Erythroblast (primary cell): ENCODE measurements at regions not wholly inside any gene's neighbourhood (a gene's known extent, or its start where the extent isn't known, plus 50 kb on each side); places are given as distances from the start of the nearest gene placed in this dataset.
"Not testable (repeated sequence)": the region's sequence is repeated elsewhere in the genome, so short reads cannot be mapped to it uniquely, and the experiment has no call there.

Experiments
- DNase-seq, 2 experiments: peaks; one replicate each; lab custom pipeline; 2025; lab: John Stamatoyannopoulos, UW
- GATA1 ChIP-seq: IDR thresholded peaks from 2 replicates; pipeline ENCODE4 v1.6.1; 2011; ENCODE audit warnings: low read depth, mild to moderate bottlenecking, control low read depth, low read length, moderate library complexity
- POLR2A ChIP-seq: IDR thresholded peaks from 2 replicates; pipeline ENCODE4 v1.6.1; 2011; ENCODE audit warnings: mild to moderate bottlenecking, low read length

GRCh38 chr3:31300456-31301443 is 232.0 kb upstream of the STT3B start:
- TF ChIP-seq GATA1 (no peak), POLR2A (no peak)
- no peak for DNase-seq

- DNase-seq: no peak
- TF ChIP-seq GATA1 (no peak), POLR2A (no peak)
Observed at GRCh38 chr3:31302343-31302742, 230.4 kb upstream of the STT3B start.

- no peak for TF ChIP-seq POLR2A
- no peak for TF ChIP-seq GATA1
- no peak for DNase-seq
Observed at GRCh38 chr3:31305340-31305739, 227.4 kb upstream of the STT3B start.

- DNase-seq: no peak
Observed at GRCh38 chr3:31307131-31307785, 225.5 kb upstream of the STT3B start.

GRCh38 chr3:31311559-31311958 is 221.2 kb upstream of the STT3B start:
- no peak for TF ChIP-seq POLR2A
- no peak for TF ChIP-seq GATA1
- DNase-seq: no peak

More at GRCh38 chr3:31307131-31307785, 225.5 kb upstream of the STT3B start:
- no peak for TF ChIP-seq GATA1
- TF ChIP-seq POLR2A: no peak

- no peak for TF ChIP-seq GATA1
- no peak for TF ChIP-seq POLR2A
- DNase-seq: no peak
Observed at GRCh38 chr3:31312400-31312799, 220.3 kb upstream of the STT3B start.

- no peak for DNase-seq
Observed at GRCh38 chr3:31314258-31314657, 218.5 kb upstream of the STT3B start.

GRCh38 chr3:31319332-31319731 is 213.4 kb upstream of the STT3B start:
- TF ChIP-seq GATA1 (no peak), POLR2A (no peak)
- no peak for DNase-seq

More at GRCh38 chr3:31314258-31314657, 218.5 kb upstream of the STT3B start:
- TF ChIP-seq GATA1: no peak

- TF ChIP-seq POLR2A (no peak), GATA1 (no peak)
- no peak for DNase-seq
Observed at GRCh38 chr3:31321620-31322019, 211.1 kb upstream of the STT3B start.

GRCh38 chr3:31322460-31322859 is 210.3 kb upstream of the STT3B start:
- DNase-seq: no peak
- TF ChIP-seq POLR2A: no peak
- no peak for TF ChIP-seq GATA1

GRCh38 chr3:31327826-31328357 is 204.8 kb upstream of the STT3B start:
- not testable (repeated sequence) for DNase-seq

- DNase-seq: no peak
- TF ChIP-seq GATA1 (no peak), POLR2A (no peak)
Observed at GRCh38 chr3:31331278-31331677, 201.4 kb upstream of the STT3B start.

- TF ChIP-seq POLR2A (no peak), GATA1 (no peak)
- no peak for DNase-seq
Observed at GRCh38 chr3:31341130-31341529, 191.6 kb upstream of the STT3B start.

- DNase-seq: no peak
- TF ChIP-seq POLR2A: no peak
- TF ChIP-seq GATA1: no peak
Observed at GRCh38 chr3:31343075-31343474, 189.7 kb upstream of the STT3B start.
